WTC11 (cell line): ENCODE measurements at regions not wholly inside any gene's neighbourhood (a gene's known extent, or its start where the extent isn't known, plus 50 kb on each side); places are given as distances from the start of the nearest gene placed in this dataset.

Experiments
- ATAC-seq: fragments of 200-7000 bp; cut with Tn5 transposase; 2 replicates; pipeline ENCODE4 v1.10.0; 2021; ENCODE audit warnings: mild to moderate bottlenecking, moderate library complexity
- CTCF ChIA-PET: fragments of 300-600 bp; sonication (Branson Sonifier 250); formaldehyde crosslinking; loops from one replicate; lab custom pipeline; 2021; ENCODE audit warnings: antibody characterized with exemption; lab: Charles Lee
- POLR2A ChIA-PET: fragments of 350-600 bp; sonication (Branson Sonifier 250); formaldehyde crosslinking; loops from one replicate; lab custom pipeline; 2021; ENCODE audit warnings: antibody characterized with exemption; lab: Charles Lee
- DNase-seq: peaks from one replicate; pipeline ENCODE4 v3.0.0; 2021; ENCODE audit warnings: low spot score
- H3K27ac Mint-ChIP-seq: 2 replicates; pipeline ENCODE4 v1.8.0; 2021; ENCODE audit warnings: mixed read lengths
- H3K27me3 Mint-ChIP-seq: 2 replicates; pipeline ENCODE4 v1.8.0; 2021; ENCODE audit warnings: low read depth, mild to moderate bottlenecking, moderate library complexity, mixed read lengths
- H3K36me3 Mint-ChIP-seq: 2 replicates; pipeline ENCODE4 v1.8.0; 2021; ENCODE audit warnings: mixed read lengths
- H3K4me1 Mint-ChIP-seq: 2 replicates; pipeline ENCODE4 v1.8.0; 2022; ENCODE audit warnings: mixed read lengths
- H3K4me3 Mint-ChIP-seq: 2 replicates; pipeline ENCODE4 v1.8.0; 2021; ENCODE audit warnings: mild to moderate bottlenecking, moderate library complexity, mixed read lengths
- H3K9me3 Mint-ChIP-seq: 2 replicates; pipeline ENCODE4 v1.8.0; 2021; ENCODE audit warnings: mixed read lengths
- AFF4 ChIP-seq: sonication (generic); formaldehyde crosslinking; IDR thresholded peaks from 2 replicates; pipeline ENCODE4 v1.8.1; 2023; ENCODE audit warnings: mild to moderate bottlenecking, missing genetic modification reagents, borderline replicate concordance
- ATF6 ChIP-seq: sonication (generic); formaldehyde crosslinking; IDR thresholded peaks from 2 replicates; pipeline ENCODE4 v1.8.1; 2023; ENCODE audit warnings: mild to moderate bottlenecking, missing genetic modification reagents
- EMX1 ChIP-seq: fragments of 250-450 bp; sonication (Bioruptor Pico); IDR thresholded peaks from 2 replicates; pipeline ENCODE4 v1.8.0; 2021; ENCODE audit warnings: mild to moderate bottlenecking
- HMGXB4 ChIP-seq: sonication (generic); formaldehyde crosslinking; IDR thresholded peaks from 2 replicates; pipeline ENCODE4 v1.8.1; 2023; ENCODE audit warnings: mild to moderate bottlenecking, moderate library complexity, missing genetic modification reagents
- JUN ChIP-seq: sonication (generic); formaldehyde crosslinking; IDR thresholded peaks from 2 replicates; pipeline ENCODE4 v1.8.0; 2023; ENCODE audit warnings: mild to moderate bottlenecking, missing genetic modification reagents
- KAT7 ChIP-seq: sonication (generic); formaldehyde crosslinking; IDR thresholded peaks from 2 replicates; pipeline ENCODE4 v1.8.1; 2023; ENCODE audit warnings: missing genetic modification reagents, mild to moderate bottlenecking, borderline replicate concordance
- NR1H2 ChIP-seq: sonication (generic); formaldehyde crosslinking; IDR thresholded peaks from 2 replicates; pipeline ENCODE4 v1.9.0; 2021; ENCODE audit warnings: mild to moderate bottlenecking, moderate library complexity, missing genetic modification reagents
- PRRX2 ChIP-seq: fragments of 250-450 bp; sonication (Bioruptor Pico); IDR thresholded peaks from 2 replicates; pipeline ENCODE4 v1.8.0; 2021; ENCODE audit warnings: mild to moderate bottlenecking
- RORB ChIP-seq: fragments of 250-450 bp; sonication (Bioruptor Pico); IDR thresholded peaks from 2 replicates; pipeline ENCODE4 v1.9.0; 2021; ENCODE audit warnings: mild to moderate bottlenecking
- TEAD1 ChIP-seq: sonication (generic); formaldehyde crosslinking; IDR thresholded peaks from 2 replicates; pipeline ENCODE4 v1.8.0; 2022; ENCODE audit warnings: mild to moderate bottlenecking, missing genetic modification reagents
- USF1 ChIP-seq: sonication (generic); formaldehyde crosslinking; IDR thresholded peaks from 2 replicates; pipeline ENCODE4 v1.8.0; 2022; ENCODE audit warnings: mild to moderate bottlenecking, missing genetic modification reagents
- USF2 ChIP-seq: sonication (generic); formaldehyde crosslinking; IDR thresholded peaks from 2 replicates; pipeline ENCODE4 v1.8.1; 2023; ENCODE audit warnings: mild to moderate bottlenecking, missing genetic modification reagents, moderate library complexity
- ZBTB21 ChIP-seq: sonication (generic); formaldehyde crosslinking; IDR thresholded peaks from 2 replicates; pipeline ENCODE4 v1.8.1; 2023; ENCODE audit warnings: mild to moderate bottlenecking, missing genetic modification reagents, borderline replicate concordance
- ZMAT4 ChIP-seq: fragments of 250-450 bp; sonication (Bioruptor Pico); IDR thresholded peaks from 2 replicates; pipeline ENCODE4 v1.9.0; 2021; ENCODE audit warnings: mild to moderate bottlenecking
- ZNF121 ChIP-seq: sonication (generic); formaldehyde crosslinking; IDR thresholded peaks from 2 replicates; pipeline ENCODE4 v1.8.0; 2023; ENCODE audit warnings: missing genetic modification reagents
- ZNF219 ChIP-seq: sonication (generic); formaldehyde crosslinking; IDR thresholded peaks from 2 replicates; pipeline ENCODE4 v1.8.0; 2023; ENCODE audit warnings: missing genetic modification reagents, mild to moderate bottlenecking, borderline replicate concordance
- ZNF416 ChIP-seq: fragments of 250-450 bp; sonication (Bioruptor Pico); IDR thresholded peaks from 2 replicates; pipeline ENCODE4 v1.9.0; 2021; ENCODE audit warnings: mild to moderate bottlenecking, inconsistent platforms
- ZNF425 ChIP-seq: fragments of 250-450 bp; sonication (Bioruptor Pico); conservative IDR thresholded peaks from 2 replicates; pipeline ENCODE4 v1.9.0; 2021; ENCODE audit warnings: mild to moderate bottlenecking
- ZNF532 ChIP-seq: fragments of 250-450 bp; sonication (Bioruptor Pico); IDR thresholded peaks from 2 replicates; pipeline ENCODE4 v1.9.0; 2021; ENCODE audit warnings: mild to moderate bottlenecking, borderline replicate concordance

GRCh38 chr5:2496126-2496525 lies 255.4 kb downstream of the IRX2 start:
- no peaks in the 10 kb centered on the region for H3K27me3 Mint-ChIP-seq
- CTCF ChIA-PET = no interaction called here
- H3K4me3 Mint-ChIP-seq = no peak overlapping the region
- peaks cover 18% of the 10 kb centered on the region for H3K4me1 Mint-ChIP-seq
- H3K27ac Mint-ChIP-seq = no peak overlapping the region
- peaks cover 17% of the 10 kb centered on the region for H3K36me3 Mint-ChIP-seq
- ATAC-seq (no peak), DNase-seq (no peak)
- POLR2A ChIA-PET = no interaction called here
- H3K9me3 Mint-ChIP-seq = peaks cover 38% of the 10 kb centered on the region
- no peak for TF ChIP-seq RORB (CRISPR knock-in tag)

GRCh38 chr5:2493356-2493755 lies 258.1 kb downstream of the IRX2 start:
- no peak overlapping the region for H3K4me3 Mint-ChIP-seq
- H3K27ac Mint-ChIP-seq = no peak overlapping the region
- TF ChIP-seq ZNF219 (CRISPR knock-in tag) (no peak), ZNF425 (CRISPR knock-in tag) (no peak), HMGXB4 (CRISPR knock-in tag) (no peak), KAT7 (CRISPR knock-in tag) (no peak), ZBTB21 (no peak), ATF6 (CRISPR knock-in tag) (no peak), TEAD1 (CRISPR knock-in tag) (no peak), ZNF416 (CRISPR knock-in tag) (no peak), ZNF121 (CRISPR knock-in tag) (no peak), AFF4 (CRISPR knock-in tag) (no peak), EMX1 (no peak), NR1H2 (CRISPR knock-in tag) (no peak), ZMAT4 (no peak), ZNF532 (CRISPR knock-in tag) (no peak), USF2 (CRISPR knock-in tag) (no peak), PRRX2 (CRISPR knock-in tag) (no peak), JUN (no peak), USF1 (CRISPR knock-in tag) (no peak)
- CTCF ChIA-PET = no interaction called here
- peaks cover 2% of the 10 kb centered on the region; the same call in 1 of the 2 replicates for H3K36me3 Mint-ChIP-seq
- POLR2A ChIA-PET = no interaction called here
- ATAC-seq (no peak), DNase-seq (no peak)
- peaks cover 13% of the 10 kb centered on the region for H3K4me1 Mint-ChIP-seq
- no peaks in the 10 kb centered on the region for H3K27me3 Mint-ChIP-seq
- peaks cover 20% of the 10 kb centered on the region for H3K9me3 Mint-ChIP-seq
